Natural killer cell (primary cell): ENCODE measurements at regions not wholly inside any gene's neighbourhood (a gene's known extent, or its start where the extent isn't known, plus 50 kb on each side); places are given as distances from the start of the nearest gene placed in this dataset.

Experiments
- ATAC-seq, 3 donors: fragments of 150-1000 bp in 2 of 3; fragments of 200-7000 bp in 1 of 3; cut with Tn5 transposase; 1 replicate in 1 of 3; 2 replicates in 2 of 3; pipeline ENCODE4 v1.10.0; 2021; ENCODE audit warnings: mild to moderate bottlenecking in 2 of 3, moderate library complexity in 2 of 3
- DNase-seq, 2 donors: peaks; one replicate each; pipeline versions ENCODE4 v3.0.0 to v3.0.0-alpha.2; 2013 to 2021; ENCODE audit warnings: mixed read lengths in 1 of 2
- H3K27ac ChIP-seq: one replicate; pipeline ENCODE4 v1.5.1; 2013; ENCODE audit warnings: mild to moderate bottlenecking, low read length
- H3K27me3 ChIP-seq: one replicate; pipeline ENCODE4 v1.6.1; 2013; ENCODE audit warnings: low read length; ENCODE audit not compliant: control insufficient read depth, insufficient read depth
- H3K36me3 ChIP-seq: one replicate; pipeline ENCODE4 v1.6.1; 2013; ENCODE audit warnings: low read length; ENCODE audit not compliant: control insufficient read depth, insufficient read depth
- H3K4me1 ChIP-seq: one replicate; pipeline ENCODE4 v1.6.1; 2013; ENCODE audit warnings: low read length; ENCODE audit not compliant: control insufficient read depth, insufficient read depth
- H3K4me3 ChIP-seq: one replicate; pipeline ENCODE4 v1.5.1; 2013; ENCODE audit warnings: low read length
- H3K9me3 ChIP-seq: one replicate; pipeline ENCODE4 v1.6.1; 2013; ENCODE audit warnings: low read length; ENCODE audit not compliant: control insufficient read depth, insufficient read depth
- H3K27ac Mint-ChIP-seq, 2 donors: one replicate each; pipeline ENCODE4 v1.8.0; 2022; ENCODE audit warnings: mild to moderate bottlenecking in 2 of 2, mixed read lengths in 2 of 2, moderate library complexity in 1 of 2
- H3K27me3 Mint-ChIP-seq, 2 donors: one replicate each; pipeline ENCODE4 v1.8.0; 2022; ENCODE audit warnings: low read depth in 2 of 2, mixed read lengths in 2 of 2
- H3K36me3 Mint-ChIP-seq: one replicate; pipeline ENCODE4 v1.8.0; 2022; ENCODE audit warnings: mixed read lengths
- H3K4me1 Mint-ChIP-seq, 2 donors: one replicate each; pipeline ENCODE4 v1.8.0; 2022; ENCODE audit warnings: mixed read lengths in 2 of 2
- H3K4me3 Mint-ChIP-seq: one replicate; pipeline ENCODE4 v1.8.0; 2022; ENCODE audit warnings: mild to moderate bottlenecking, moderate library complexity, mixed read lengths
- H3K9me3 Mint-ChIP-seq, 2 donors: one replicate each; pipeline ENCODE4 v1.8.0; 2022; ENCODE audit warnings: mixed read lengths in 2 of 2
- WGBS: methylation state at CpG from one replicate; pipeline ENCODE4 v1.1.7; 2013; ENCODE audit warnings: missing lambda C conversion rate; ENCODE audit not compliant: insufficient coverage; 5-methylcytosine and 5-hydroxymethylcytosine counted together
- intact Hi-C: fragments of 100-400 bp; cut with micrococcal nuclease; formaldehyde crosslinking; loops from one replicate; pipeline ENCODE4 v1.14.2; 2022
- TF ChIP-seq, protein P1 (sequence below): fragments of 200-600 bp; IDR thresholded peaks from one replicate; pipeline ENCODE4 v1.8.0; 2022; ENCODE audit warnings: antibody characterized with exemption

DNA sequence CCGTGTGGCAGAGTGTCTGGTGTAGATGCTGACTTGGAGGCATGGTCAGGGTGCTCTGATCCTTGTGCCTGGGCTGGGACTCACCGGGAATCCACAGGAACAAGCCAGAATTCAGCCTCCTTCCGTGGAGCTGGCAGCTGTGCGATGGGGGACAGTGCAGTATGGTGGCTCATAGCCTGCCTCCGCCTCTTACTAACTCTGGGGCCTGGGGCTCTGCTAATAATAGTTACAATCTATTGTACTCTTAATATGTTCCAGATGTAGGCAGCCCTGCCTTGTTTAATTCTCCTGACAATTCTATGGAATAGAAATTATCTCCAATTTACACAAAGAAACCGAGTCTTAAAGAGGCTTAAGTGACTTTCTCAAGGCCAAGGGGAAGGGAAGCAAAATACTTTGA, 77.6 kb downstream of the PCDH1 start:
- TF ChIP-seq, protein P1, sequence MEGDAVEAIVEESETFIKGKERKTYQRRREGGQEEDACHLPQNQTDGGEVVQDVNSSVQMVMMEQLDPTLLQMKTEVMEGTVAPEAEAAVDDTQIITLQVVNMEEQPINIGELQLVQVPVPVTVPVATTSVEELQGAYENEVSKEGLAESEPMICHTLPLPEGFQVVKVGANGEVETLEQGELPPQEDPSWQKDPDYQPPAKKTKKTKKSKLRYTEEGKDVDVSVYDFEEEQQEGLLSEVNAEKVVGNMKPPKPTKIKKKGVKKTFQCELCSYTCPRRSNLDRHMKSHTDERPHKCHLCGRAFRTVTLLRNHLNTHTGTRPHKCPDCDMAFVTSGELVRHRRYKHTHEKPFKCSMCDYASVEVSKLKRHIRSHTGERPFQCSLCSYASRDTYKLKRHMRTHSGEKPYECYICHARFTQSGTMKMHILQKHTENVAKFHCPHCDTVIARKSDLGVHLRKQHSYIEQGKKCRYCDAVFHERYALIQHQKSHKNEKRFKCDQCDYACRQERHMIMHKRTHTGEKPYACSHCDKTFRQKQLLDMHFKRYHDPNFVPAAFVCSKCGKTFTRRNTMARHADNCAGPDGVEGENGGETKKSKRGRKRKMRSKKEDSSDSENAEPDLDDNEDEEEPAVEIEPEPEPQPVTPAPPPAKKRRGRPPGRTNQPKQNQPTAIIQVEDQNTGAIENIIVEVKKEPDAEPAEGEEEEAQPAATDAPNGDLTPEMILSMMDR = no peak
- 93% methylated on average over 6 of the region's 6 CpGs for WGBS
- H3K4me1 ChIP-seq = no peaks in the 10 kb centered on the region
- Mint-ChIP-seq H3K36me3 (no peaks in the 10 kb centered on the region), H3K4me1 (no peaks in the 10 kb centered on the region), H3K27me3 (peaks cover 17 to 23% of the 10 kb centered on the region in 2 donors), H3K4me3 (no peak overlapping the region), H3K27ac (no peak overlapping the region), H3K9me3 (no peaks in the 10 kb centered on the region)
- ATAC-seq (no peak), DNase-seq (no peak)
- intact Hi-C loops = no loop called here
- H3K4me3 ChIP-seq = no peak overlapping the region
- H3K36me3 ChIP-seq = no peaks in the 10 kb centered on the region
- H3K27me3 ChIP-seq = no peaks in the 10 kb centered on the region
- no peak overlapping the region for H3K27ac ChIP-seq
- H3K9me3 ChIP-seq = no peaks in the 10 kb centered on the region

DNA sequence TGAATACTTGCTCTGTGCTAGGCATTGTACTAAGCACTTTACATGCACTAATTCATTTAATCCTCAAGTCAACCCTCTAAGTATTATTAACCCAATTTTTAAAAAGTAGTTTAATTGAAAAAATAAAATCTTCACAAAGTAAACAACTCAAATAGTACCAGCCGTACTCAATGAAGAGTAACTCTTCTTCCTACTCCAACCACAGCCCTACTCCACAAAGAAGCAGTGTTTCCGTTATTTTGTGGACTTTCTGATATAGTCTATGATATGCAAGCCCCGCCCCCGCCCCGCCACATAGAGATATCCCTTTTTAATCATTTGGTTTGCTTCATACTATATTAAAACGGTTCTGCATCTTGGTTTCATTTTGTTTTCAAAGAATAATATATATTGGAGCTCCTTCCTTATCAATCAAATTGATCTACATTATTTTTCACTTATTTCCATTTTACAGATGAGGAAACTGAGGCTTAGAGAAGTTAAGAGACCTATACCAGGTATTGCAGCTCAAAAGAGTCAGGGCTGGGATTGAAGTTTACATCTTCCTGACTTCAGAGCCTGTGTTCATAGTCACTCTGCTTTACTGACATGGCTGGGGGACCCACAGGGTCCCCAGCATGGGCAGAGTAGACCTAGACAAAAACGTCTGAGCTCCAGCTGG, 78.6 kb downstream of the PCDH1 start:
- H3K36me3 Mint-ChIP-seq = no peaks in the 10 kb centered on the region
- H3K27me3 Mint-ChIP-seq = peaks cover 9 to 16% of the 10 kb centered on the region in 2 donors
- WGBS = 86% methylated on average over 3 of the region's 7 CpGs
- no peaks in the 10 kb centered on the region for H3K4me1 ChIP-seq
- H3K9me3 Mint-ChIP-seq = no peaks in the 10 kb centered on the region
- no peak overlapping the region for H3K4me3 ChIP-seq
- ATAC-seq (no peak), DNase-seq (no peak)
- intact Hi-C loops = no loop called here
- no peak overlapping the region for H3K27ac ChIP-seq
- no peak overlapping the region for H3K4me3 Mint-ChIP-seq
- TF ChIP-seq, protein P1 = no peak
- no peak overlapping the region for H3K27ac Mint-ChIP-seq
- no peaks in the 10 kb centered on the region for H3K36me3 ChIP-seq
- H3K27me3 ChIP-seq = no peaks in the 10 kb centered on the region
- no peaks in the 10 kb centered on the region for H3K9me3 ChIP-seq
- no peaks in the 10 kb centered on the region for H3K4me1 Mint-ChIP-seq

DNA sequence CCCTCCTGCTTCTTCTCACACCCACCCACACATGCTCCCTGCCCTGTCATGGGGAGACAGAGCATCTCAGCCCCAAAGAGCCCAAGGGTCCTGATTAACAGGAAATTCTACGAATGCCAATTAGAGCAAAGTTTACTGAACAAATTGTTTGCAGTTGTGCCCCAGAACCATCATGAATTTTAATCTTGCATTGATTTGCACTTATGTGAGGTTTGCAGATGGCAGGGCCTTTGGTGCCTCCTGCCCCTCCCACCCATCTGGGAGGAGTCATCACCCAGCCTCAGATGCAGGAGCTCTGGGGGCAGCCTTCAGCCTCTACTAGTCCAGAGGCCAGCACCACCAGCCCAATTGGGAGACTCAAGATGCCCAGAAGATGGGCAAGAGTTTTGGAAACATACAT, 80.8 kb downstream of the PCDH1 start:
- no peak overlapping the region for H3K27ac Mint-ChIP-seq
- no peaks in the 10 kb centered on the region for H3K4me1 Mint-ChIP-seq
- Histone ChIP-seq H3K4me1 (no peaks in the 10 kb centered on the region), H3K27ac (no peak overlapping the region), H3K36me3 (no peaks in the 10 kb centered on the region), H3K4me3 (no peak overlapping the region), H3K9me3 (no peaks in the 10 kb centered on the region), H3K27me3 (no peaks in the 10 kb centered on the region)
- no peak overlapping the region for H3K4me3 Mint-ChIP-seq
- peaks cover 0 to 6% of the 10 kb centered on the region in 2 donors for H3K27me3 Mint-ChIP-seq
- H3K9me3 Mint-ChIP-seq = no peaks in the 10 kb centered on the region
- 45% methylated on average over 1 of the region's 1 CpG for WGBS
- intact Hi-C loops = no loop called here
- no peaks in the 10 kb centered on the region for H3K36me3 Mint-ChIP-seq
- DNase-seq (no peak), ATAC-seq (no peak)
- TF ChIP-seq, protein P1 = no peak

DNA sequence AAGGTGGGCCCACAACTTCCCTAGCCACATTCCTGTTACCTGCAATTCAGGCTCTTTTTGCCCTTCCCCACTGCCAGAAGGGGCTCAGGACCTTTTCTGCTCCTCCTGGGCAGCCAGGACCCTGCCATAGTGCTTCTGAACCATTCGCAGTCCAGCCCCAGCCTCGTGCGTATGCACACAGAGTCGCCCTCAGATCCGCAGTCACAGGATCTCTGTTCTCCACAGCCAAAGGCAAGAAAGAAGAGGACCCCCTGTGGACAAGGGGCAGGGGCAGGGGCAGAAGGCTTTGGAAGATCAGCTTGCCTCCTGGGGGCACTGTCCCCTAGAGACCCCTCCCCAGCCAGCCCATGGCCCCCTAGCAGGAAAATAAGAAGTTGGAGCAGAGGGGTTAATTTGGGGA, 82.8 kb downstream of the PCDH1 start:
- Mint-ChIP-seq H3K27me3 (peaks cover 0 to 9% of the 10 kb centered on the region in 2 donors), H3K36me3 (no peaks in the 10 kb centered on the region), H3K4me3 (no peak overlapping the region), H3K9me3 (no peaks in the 10 kb centered on the region), H3K4me1 (no peaks in the 10 kb centered on the region), H3K27ac (no peak overlapping the region)
- no peak for DNase-seq
- intact Hi-C loops = no loop called here
- Histone ChIP-seq H3K27ac (no peak overlapping the region), H3K27me3 (no peaks in the 10 kb centered on the region), H3K4me1 (no peaks in the 10 kb centered on the region), H3K4me3 (no peak overlapping the region), H3K9me3 (no peaks in the 10 kb centered on the region), H3K36me3 (no peaks in the 10 kb centered on the region)
- no peak for ATAC-seq
- WGBS = 88% methylated on average over 5 of the region's 5 CpGs
- TF ChIP-seq, protein P1 = no peak
